Endothelial cell of umbilical vein (primary cell): ENCODE measurements at regions not wholly inside any gene's neighbourhood (a gene's known extent, or its start where the extent isn't known, plus 50 kb on each side); places are given as distances from the start of the nearest gene placed in this dataset.

ENCODE experiments used
- BruUV-seq: library from RNA; stranded (reverse); fragments of 400-500 nt; replicated peaks from 2 replicates; lab custom pipeline; 2021; lab: Mats Ljungman, UMichigan
- CTCF ChIA-PET: fragments of 300-600, 350-600 bp; sonication (Branson Sonifier 250); formaldehyde crosslinking; loops from one replicate; lab custom pipeline; 2021; ENCODE audit warnings: antibody characterized with exemption, inconsistent platforms; lab: Charles Lee
- POLR2A ChIA-PET: fragments of 300-600, 350-600 bp; sonication (Branson Sonifier 250); formaldehyde crosslinking; loops from one replicate; lab custom pipeline; 2021; ENCODE audit warnings: antibody characterized with exemption, inconsistent platforms; lab: Charles Lee
- DNase-seq: peaks from one replicate; pipeline ENCODE4 v3.0.0-alpha.2; 2011; ENCODE audit warnings: low read depth, low spot score
- FAIRE-seq: peaks from 2 replicates; lab custom pipeline; 2011; peaks lifted over from hg19 to GRCh38; lab: Jason Lieb, UNC
- H2AFZ ChIP-seq: 2 replicates; pipeline ENCODE4 v1.6.0; 2012; ENCODE audit warnings: low read depth, low read length, control low read depth, inconsistent platforms
- H3K27ac ChIP-seq: 2 replicates; pipeline ENCODE4 v1.5.1; 2011; ENCODE audit warnings: low read depth, mild to moderate bottlenecking, control low read depth, low read length, moderate library complexity; ENCODE audit not compliant: insufficient read depth
- H3K27me3 ChIP-seq, 2 experiments: 2 replicates each; pipeline versions ENCODE4 v1.6.0 to v1.6.1; 2011; ENCODE audit warnings: low read length in 2 of 2, mixed read lengths in 1 of 2; ENCODE audit not compliant: control insufficient read depth in 2 of 2, insufficient read depth in 2 of 2
- H3K36me3 ChIP-seq, 2 experiments: 2 replicates in 1 of 2; 3 replicates in 1 of 2; pipeline ENCODE4 v1.5.1; 2011; ENCODE audit warnings: low read length in 2 of 2, mild to moderate bottlenecking in 1 of 2, moderate library complexity in 1 of 2; ENCODE audit not compliant: control insufficient read depth in 2 of 2, insufficient read depth in 2 of 2; ENCODE audit errors: extremely low read depth in 1 of 2
- H3K4me1 ChIP-seq: 3 replicates; pipeline ENCODE4 v1.5.1; 2011; ENCODE audit warnings: mild to moderate bottlenecking, low read length; ENCODE audit not compliant: control insufficient read depth, insufficient read depth; ENCODE audit errors: extremely low read depth
- H3K4me2 ChIP-seq: 2 replicates; pipeline ENCODE4 v1.6.1; 2011; ENCODE audit warnings: low read length, control low read depth, mixed read lengths; ENCODE audit not compliant: insufficient read depth
- H3K4me3 ChIP-seq, 3 experiments: fragments of 200-600 bp in 1 of 3; sonication (generic), shearing (Covaris generic) in 1 of 3; replicated peaks in 1 of 3; 2 replicates each; pipeline ENCODE4 v1.5.1; 2011 to 2016; ENCODE audit warnings: control low read depth in 3 of 3, low read length in 3 of 3, mild to moderate bottlenecking in 2 of 3, inconsistent platforms in 1 of 3, low read depth in 1 of 3, moderate library complexity in 1 of 3; ENCODE audit not compliant: insufficient read depth in 1 of 3
- H3K79me2 ChIP-seq: 2 replicates; pipeline ENCODE4 v1.6.0; 2012; ENCODE audit warnings: low read length, inconsistent platforms; ENCODE audit not compliant: control insufficient read depth, insufficient read depth
- H3K9ac ChIP-seq: replicated peaks from 2 replicates; pipeline ENCODE3; 2011; ENCODE audit warnings: low read length, control low read depth; ENCODE audit not compliant: insufficient read depth; ENCODE audit errors: extremely low read depth
- H3K9me1 ChIP-seq: replicated peaks from 3 replicates; pipeline ENCODE4 v1.6.0; 2011; ENCODE audit warnings: mild to moderate bottlenecking, low read length; ENCODE audit not compliant: control insufficient read depth, insufficient read depth; ENCODE audit errors: extremely low read depth
- H3K9me3 ChIP-seq: replicated peaks from 2 replicates; pipeline ENCODE4 v1.5.1; 2012; ENCODE audit warnings: low read length, inconsistent platforms; ENCODE audit not compliant: control insufficient read depth, insufficient read depth
- H4K20me1 ChIP-seq: replicated peaks from 2 replicates; pipeline ENCODE3; 2011; ENCODE audit warnings: mild to moderate bottlenecking, low read length; ENCODE audit not compliant: control insufficient read depth, insufficient read depth; ENCODE audit errors: extremely low read depth
- EZH2 ChIP-seq: IDR thresholded peaks from 2 replicates; pipeline ENCODE4 v1.6.1; 2012; ENCODE audit warnings: borderline replicate concordance, low read depth, mild to moderate bottlenecking, moderate library complexity, low read length, inconsistent platforms; ENCODE audit not compliant: severe bottlenecking
- FOS ChIP-seq: IDR thresholded peaks from 2 replicates; pipeline ENCODE4 v1.6.1; 2011; ENCODE audit warnings: mild to moderate bottlenecking, low read length, moderate library complexity, borderline replicate concordance; ENCODE audit not compliant: insufficient read depth
- GATA2 ChIP-seq: IDR thresholded peaks from 2 replicates; pipeline ENCODE4 v1.7.0; 2011; ENCODE audit warnings: low read depth, mild to moderate bottlenecking, moderate library complexity, mixed read lengths, low read length; ENCODE audit not compliant: insufficient read length, insufficient read depth
- JUN ChIP-seq: IDR thresholded peaks from 2 replicates; pipeline ENCODE4 v1.6.1; 2011; ENCODE audit warnings: borderline replicate concordance, low read depth; ENCODE audit not compliant: insufficient read length, insufficient read depth
- MYC ChIP-seq: IDR thresholded peaks from one replicate; pipeline ENCODE4 v1.6.1; 2011; ENCODE audit warnings: mild to moderate bottlenecking, low read depth, low read length
- POLR2A ChIP-seq: IDR thresholded peaks from 2 replicates; pipeline ENCODE4 v1.6.1; 2012; ENCODE audit warnings: low read depth, mild to moderate bottlenecking, control low read depth, low read length
- POLR2AphosphoS5 ChIP-seq: IDR thresholded peaks from 2 replicates; pipeline ENCODE4 v1.6.1; 2012; ENCODE audit warnings: low read depth, mild to moderate bottlenecking, control low read depth, low read length, moderate library complexity; ENCODE audit not compliant: insufficient read depth
- dilution Hi-C: fragments of 300-500 bp; cut with MboI; formaldehyde crosslinking; loops from one replicate; pipeline ENCODE4 v1.15.0; 2019; ENCODE audit warnings: low sequenced_read_pairs; ENCODE audit not compliant: extremely low pct_ligation_motif_present
- intact Hi-C: fragments of 100-400 bp; cut with micrococcal nuclease; formaldehyde crosslinking; loops from one replicate; pipeline ENCODE4 v1.10.0; 2022
- TF ChIP-seq, protein P1 (sequence below): IDR thresholded peaks from 2 replicates; pipeline ENCODE4 v1.6.1; 2011; ENCODE audit not compliant: insufficient read depth, insufficient read length
- TF ChIP-seq, protein P2 (sequence below), 2 donors: IDR thresholded peaks; 1 replicate in 1 of 2; 2 replicates in 1 of 2; pipeline ENCODE4 v1.5.1; 2011; ENCODE audit warnings: low read length in 2 of 2, mild to moderate bottlenecking in 2 of 2, moderate library complexity in 2 of 2, control low read depth in 1 of 2, inconsistent platforms in 1 of 2, low read depth in 1 of 2; ENCODE audit not compliant: insufficient read depth in 1 of 2; ENCODE audit errors: extremely low read depth in 1 of 2

GRCh38 chr3:147129665-147130064 is 276.7 kb downstream of the ZIC4 start:
- dilution Hi-C loops = no loop called here
- no peaks in the 10 kb centered on the region for H3K4me1 ChIP-seq
- no peaks in the 10 kb centered on the region for H3K9me3 ChIP-seq
- H3K36me3 ChIP-seq = no peaks in the 10 kb centered on the region
- TF ChIP-seq, protein P1, sequence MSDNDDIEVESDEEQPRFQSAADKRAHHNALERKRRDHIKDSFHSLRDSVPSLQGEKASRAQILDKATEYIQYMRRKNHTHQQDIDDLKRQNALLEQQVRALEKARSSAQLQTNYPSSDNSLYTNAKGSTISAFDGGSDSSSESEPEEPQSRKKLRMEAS = no peak
- TF ChIP-seq EZH2 (no peak), JUN (no peak), FOS (no peak), GATA2 (no peak), POLR2AphosphoS5 (no peak), MYC (no peak), POLR2A (no peak)
- TF ChIP-seq, protein P2, sequence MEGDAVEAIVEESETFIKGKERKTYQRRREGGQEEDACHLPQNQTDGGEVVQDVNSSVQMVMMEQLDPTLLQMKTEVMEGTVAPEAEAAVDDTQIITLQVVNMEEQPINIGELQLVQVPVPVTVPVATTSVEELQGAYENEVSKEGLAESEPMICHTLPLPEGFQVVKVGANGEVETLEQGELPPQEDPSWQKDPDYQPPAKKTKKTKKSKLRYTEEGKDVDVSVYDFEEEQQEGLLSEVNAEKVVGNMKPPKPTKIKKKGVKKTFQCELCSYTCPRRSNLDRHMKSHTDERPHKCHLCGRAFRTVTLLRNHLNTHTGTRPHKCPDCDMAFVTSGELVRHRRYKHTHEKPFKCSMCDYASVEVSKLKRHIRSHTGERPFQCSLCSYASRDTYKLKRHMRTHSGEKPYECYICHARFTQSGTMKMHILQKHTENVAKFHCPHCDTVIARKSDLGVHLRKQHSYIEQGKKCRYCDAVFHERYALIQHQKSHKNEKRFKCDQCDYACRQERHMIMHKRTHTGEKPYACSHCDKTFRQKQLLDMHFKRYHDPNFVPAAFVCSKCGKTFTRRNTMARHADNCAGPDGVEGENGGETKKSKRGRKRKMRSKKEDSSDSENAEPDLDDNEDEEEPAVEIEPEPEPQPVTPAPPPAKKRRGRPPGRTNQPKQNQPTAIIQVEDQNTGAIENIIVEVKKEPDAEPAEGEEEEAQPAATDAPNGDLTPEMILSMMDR (IDR thresholded peaks at IDR 0.05; ENCODE audit: extremely low read depth in 1 of 2, insufficient read depth in 1 of 2, low read depth in 1 of 2, low read length in 2 of 2) = no peak
- CTCF ChIA-PET = interaction anchor here (0.9 to 3.9 kb wide), 2 partner anchors 9 to 12 kb away, joined by 4 to 18 read pairs; no protein-coding TSS in a partner anchor
- no peak overlapping the region for H3K4me2 ChIP-seq
- no peak overlapping the region for H2AFZ ChIP-seq
- no peaks in the 10 kb centered on the region for H3K27me3 ChIP-seq
- no peaks in the 10 kb centered on the region for H3K9me1 ChIP-seq
- POLR2A ChIA-PET = no interaction called here
- no peaks in the 10 kb centered on the region for H4K20me1 ChIP-seq
- FAIRE-seq (no peak), DNase-seq (no peak)
- no peaks in the 10 kb centered on the region for H3K79me2 ChIP-seq
- intact Hi-C loops = loop anchor here (10.0 kb wide), 2 partner anchors 285 to 485 kb away; no protein-coding TSS in a partner anchor
- H3K27ac ChIP-seq = no peak overlapping the region
- no peak overlapping the region for H3K4me3 ChIP-seq
- no peak overlapping the region for H3K9ac ChIP-seq
- no TSS peak for BruUV-seq
